Left ventricle myocardium inferior (tissue), 1 donor: ENCODE measurements at regions not wholly inside any gene's neighbourhood (a gene's known extent, or its start where the extent isn't known, plus 50 kb on each side); places are given as distances from the start of the nearest gene placed in this dataset.

Experiments
- DNase-seq: peaks from one replicate; pipeline ENCODE4 v3.0.0-alpha.2; 2020
- H3K27ac ChIP-seq: fragments of 200-600 bp; replicated peaks from 2 replicates; pipeline ENCODE4 v1.8.0; 2021
- H3K27me3 ChIP-seq: fragments of 200-600 bp; 2 replicates; pipeline ENCODE4 v1.8.0; 2021; ENCODE audit warnings: low read depth
- H3K36me3 ChIP-seq: fragments of 200-600 bp; 2 replicates; pipeline ENCODE4 v1.8.0; 2021
- H3K4me1 ChIP-seq: fragments of 200-600 bp; 2 replicates; pipeline ENCODE4 v1.8.0; 2021
- H3K4me3 ChIP-seq: fragments of 200-600 bp; 2 replicates; pipeline ENCODE4 v1.8.0; 2021; ENCODE audit warnings: mild to moderate bottlenecking, moderate library complexity
- H3K9me3 ChIP-seq: fragments of 200-600 bp; replicated peaks from 2 replicates; pipeline ENCODE4 v1.8.0; 2021
- intact Hi-C: fragments of 100-400 bp; cut with micrococcal nuclease; formaldehyde crosslinking; loops from one replicate; pipeline ENCODE4 v1.11.0; 2022
- TF ChIP-seq, protein P1 (sequence below): fragments of 200-600 bp; IDR thresholded peaks from 2 replicates; pipeline ENCODE4 v1.8.0; 2021; ENCODE audit warnings: antibody characterized with exemption, mild to moderate bottlenecking, borderline replicate concordance
- donor health status: DM: no; HTN: yes; CAD: no; lungs with severe emphysema.

- intact Hi-C loops: no loop called here
- H3K4me1 ChIP-seq: no peaks in the 10 kb centered on the region
- TF ChIP-seq, protein P1, sequence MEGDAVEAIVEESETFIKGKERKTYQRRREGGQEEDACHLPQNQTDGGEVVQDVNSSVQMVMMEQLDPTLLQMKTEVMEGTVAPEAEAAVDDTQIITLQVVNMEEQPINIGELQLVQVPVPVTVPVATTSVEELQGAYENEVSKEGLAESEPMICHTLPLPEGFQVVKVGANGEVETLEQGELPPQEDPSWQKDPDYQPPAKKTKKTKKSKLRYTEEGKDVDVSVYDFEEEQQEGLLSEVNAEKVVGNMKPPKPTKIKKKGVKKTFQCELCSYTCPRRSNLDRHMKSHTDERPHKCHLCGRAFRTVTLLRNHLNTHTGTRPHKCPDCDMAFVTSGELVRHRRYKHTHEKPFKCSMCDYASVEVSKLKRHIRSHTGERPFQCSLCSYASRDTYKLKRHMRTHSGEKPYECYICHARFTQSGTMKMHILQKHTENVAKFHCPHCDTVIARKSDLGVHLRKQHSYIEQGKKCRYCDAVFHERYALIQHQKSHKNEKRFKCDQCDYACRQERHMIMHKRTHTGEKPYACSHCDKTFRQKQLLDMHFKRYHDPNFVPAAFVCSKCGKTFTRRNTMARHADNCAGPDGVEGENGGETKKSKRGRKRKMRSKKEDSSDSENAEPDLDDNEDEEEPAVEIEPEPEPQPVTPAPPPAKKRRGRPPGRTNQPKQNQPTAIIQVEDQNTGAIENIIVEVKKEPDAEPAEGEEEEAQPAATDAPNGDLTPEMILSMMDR: no peak
- DNase-seq: no peak
- no peak overlapping the region for H3K4me3 ChIP-seq
- H3K27me3 ChIP-seq: no peaks in the 10 kb centered on the region
- H3K9me3 ChIP-seq: no peaks in the 10 kb centered on the region
- no peaks in the 10 kb centered on the region for H3K36me3 ChIP-seq
- H3K27ac ChIP-seq: no peak overlapping the region
Observed at GRCh38 chr4:13872155-13872554, 244.6 kb upstream of the BOD1L1 start.

GRCh38 chr4:13872955-13873354 is 245.4 kb upstream of the BOD1L1 start:
- intact Hi-C loops: no loop called here
- H3K4me1 ChIP-seq: no peaks in the 10 kb centered on the region
- H3K9me3 ChIP-seq: no peaks in the 10 kb centered on the region
- H3K36me3 ChIP-seq: no peaks in the 10 kb centered on the region
- DNase-seq: no peak
- H3K4me3 ChIP-seq: no peak overlapping the region
- H3K27me3 ChIP-seq: no peaks in the 10 kb centered on the region
- TF ChIP-seq, protein P1: no peak
- no peak overlapping the region for H3K27ac ChIP-seq

GRCh38 chr4:13875181-13875580 is 247.7 kb upstream of the BOD1L1 start:
- intact Hi-C loops: no loop called here
- H3K4me3 ChIP-seq: no peak overlapping the region
- no peak for DNase-seq
- H3K27ac ChIP-seq: no peak overlapping the region
- no peaks in the 10 kb centered on the region for H3K27me3 ChIP-seq
- H3K9me3 ChIP-seq: no peaks in the 10 kb centered on the region
- H3K36me3 ChIP-seq: no peaks in the 10 kb centered on the region
- H3K4me1 ChIP-seq: no peaks in the 10 kb centered on the region
- TF ChIP-seq, protein P1: no peak

- DNase-seq: no peak
- H3K4me3 ChIP-seq: no peak overlapping the region
- no peaks in the 10 kb centered on the region for H3K27me3 ChIP-seq
- H3K36me3 ChIP-seq: no peaks in the 10 kb centered on the region
- no peaks in the 10 kb centered on the region for H3K4me1 ChIP-seq
- TF ChIP-seq, protein P1: no peak
- intact Hi-C loops: no loop called here
- no peaks in the 10 kb centered on the region for H3K9me3 ChIP-seq
- no peak overlapping the region for H3K27ac ChIP-seq
Observed at GRCh38 chr4:13876131-13876530, 248.6 kb upstream of the BOD1L1 start.

- no peaks in the 10 kb centered on the region for H3K9me3 ChIP-seq
- H3K4me3 ChIP-seq: no peak overlapping the region
- H3K27ac ChIP-seq: no peak overlapping the region
- TF ChIP-seq, protein P1: no peak
- no peaks in the 10 kb centered on the region for H3K36me3 ChIP-seq
- peaks cover under 1% of the 10 kb centered on the region for H3K4me1 ChIP-seq
- H3K27me3 ChIP-seq: no peaks in the 10 kb centered on the region
- intact Hi-C loops: no loop called here
- no peak for DNase-seq
Observed at GRCh38 chr4:13876940-13877339, 249.4 kb upstream of the BOD1L1 start.

DNA sequence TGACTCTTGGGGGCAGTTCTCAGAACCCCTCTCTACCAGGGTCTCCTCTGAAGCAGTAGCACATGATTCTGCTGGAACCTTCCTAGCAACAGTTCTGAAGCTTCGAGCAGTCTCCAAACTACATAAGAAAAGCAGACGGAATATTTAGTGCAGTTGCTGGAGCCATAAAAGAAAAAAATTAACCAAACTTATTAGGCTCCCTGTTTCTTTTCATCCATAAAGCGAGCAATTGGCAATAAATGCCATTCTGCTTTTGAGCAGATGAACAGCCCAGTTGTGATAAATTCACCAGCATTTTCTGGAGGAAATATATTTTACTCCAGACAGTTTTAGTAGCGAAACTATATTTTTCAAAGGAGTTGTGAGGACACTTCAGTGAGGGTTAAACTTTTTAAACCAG is 250.1 kb upstream of the BOD1L1 start:
- intact Hi-C loops: no loop called here
- peaks cover 3% of the 10 kb centered on the region for H3K4me1 ChIP-seq
- DNase-seq: no peak
- TF ChIP-seq, protein P1: no peak
- no peaks in the 10 kb centered on the region for H3K9me3 ChIP-seq
- H3K27ac ChIP-seq: no peak overlapping the region
- no peaks in the 10 kb centered on the region for H3K27me3 ChIP-seq
- H3K4me3 ChIP-seq: no peak overlapping the region
- no peaks in the 10 kb centered on the region for H3K36me3 ChIP-seq
